ENCODE measurements at regions not wholly inside any gene's neighbourhood (a gene's known extent, or its start where the extent isn't known, plus 50 kb on each side); places are given as distances from the start of the nearest gene placed in this dataset.

GRCh38 chr13:68675209-68675608 is 1432.4 kb upstream of the ATXN8OS start:
- TF ChIP-seq CTCF (IDR thresholded peaks at IDR 0.05), result no peak
- TF ChIP-seq POLR2A (IDR thresholded peaks at IDR 0.05), result no peak
- TF ChIP-seq EP300 (IDR thresholded peaks at IDR 0.05), result no peak
